ENCODE measurements at regions not wholly inside any gene's neighbourhood (a gene's known extent, or its start where the extent isn't known, plus 50 kb on each side); places are given as distances from the start of the nearest gene placed in this dataset.

DNA sequence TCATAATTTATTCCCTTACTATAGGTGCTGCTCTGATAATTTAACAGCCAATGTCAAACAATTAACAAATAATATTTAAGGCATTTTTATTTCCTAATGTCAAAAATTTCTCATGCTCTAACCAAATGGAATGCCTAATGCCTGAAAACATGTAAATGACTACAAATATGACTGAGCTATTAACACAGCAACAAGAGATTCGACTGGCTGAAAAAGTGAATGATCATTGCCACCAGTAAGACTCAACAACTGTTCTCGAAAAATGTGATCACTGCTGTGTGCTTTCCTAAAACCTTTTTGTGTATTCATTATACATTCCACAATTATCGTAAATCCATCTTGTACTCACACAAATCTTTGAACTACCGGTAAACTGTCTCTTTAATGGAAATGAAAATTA lies 118.7 kb downstream of the NPY start:
- WGBS, 2 donors, result 80 to 92% methylated on average over 4 of the region's 4 CpGs
- TF ChIP-seq, protein P1, sequence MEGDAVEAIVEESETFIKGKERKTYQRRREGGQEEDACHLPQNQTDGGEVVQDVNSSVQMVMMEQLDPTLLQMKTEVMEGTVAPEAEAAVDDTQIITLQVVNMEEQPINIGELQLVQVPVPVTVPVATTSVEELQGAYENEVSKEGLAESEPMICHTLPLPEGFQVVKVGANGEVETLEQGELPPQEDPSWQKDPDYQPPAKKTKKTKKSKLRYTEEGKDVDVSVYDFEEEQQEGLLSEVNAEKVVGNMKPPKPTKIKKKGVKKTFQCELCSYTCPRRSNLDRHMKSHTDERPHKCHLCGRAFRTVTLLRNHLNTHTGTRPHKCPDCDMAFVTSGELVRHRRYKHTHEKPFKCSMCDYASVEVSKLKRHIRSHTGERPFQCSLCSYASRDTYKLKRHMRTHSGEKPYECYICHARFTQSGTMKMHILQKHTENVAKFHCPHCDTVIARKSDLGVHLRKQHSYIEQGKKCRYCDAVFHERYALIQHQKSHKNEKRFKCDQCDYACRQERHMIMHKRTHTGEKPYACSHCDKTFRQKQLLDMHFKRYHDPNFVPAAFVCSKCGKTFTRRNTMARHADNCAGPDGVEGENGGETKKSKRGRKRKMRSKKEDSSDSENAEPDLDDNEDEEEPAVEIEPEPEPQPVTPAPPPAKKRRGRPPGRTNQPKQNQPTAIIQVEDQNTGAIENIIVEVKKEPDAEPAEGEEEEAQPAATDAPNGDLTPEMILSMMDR (IDR thresholded peaks at IDR 0.05), result no peak
- TF ChIP-seq POLR2A (IDR thresholded peaks at IDR 0.05), result no peak
- no peaks in the 10 kb centered on the region for H3K9me3 ChIP-seq
- DNase-seq, result no peak
- no peak overlapping the region for H3K4me3 ChIP-seq (replicated peaks in 1 of 3)
- intact Hi-C loops (cut with DNase I), result loop anchor here (5.0 kb wide), 1 partner anchor 260 kb away; no protein-coding TSS in a partner anchor
- no peaks in the 10 kb centered on the region for H3K36me3 ChIP-seq
- no peak overlapping the region for H3K27ac ChIP-seq
- no peaks in the 10 kb centered on the region for H3K4me1 ChIP-seq
- no peaks in the 10 kb centered on the region for H3K27me3 ChIP-seq

DNA sequence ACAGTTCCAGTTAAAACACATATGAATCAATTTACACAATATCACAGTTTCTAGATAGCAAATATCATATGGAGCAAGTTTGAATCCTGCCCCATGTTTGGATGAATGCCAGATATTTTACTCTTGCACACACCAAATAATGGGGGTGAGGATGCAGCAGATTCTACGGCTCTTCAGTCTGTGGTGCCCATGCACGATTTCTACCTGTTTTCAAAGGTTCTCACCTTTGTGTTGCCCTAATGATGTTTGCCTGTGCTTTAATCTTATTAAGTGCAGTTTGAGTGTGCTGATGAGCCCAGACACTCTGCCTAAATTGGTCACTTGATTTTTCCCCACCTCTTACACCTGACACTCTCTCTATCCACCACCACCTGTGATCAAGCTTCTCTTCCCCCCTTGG lies 119.6 kb downstream of the NPY start:
- no peak for TF ChIP-seq POLR2A (IDR thresholded peaks at IDR 0.05)
- TF ChIP-seq, protein P1 (IDR thresholded peaks at IDR 0.05), result no peak
- 81 to 89% methylated on average over 2 of the region's 2 CpGs for WGBS, 2 donors
- Histone ChIP-seq H3K9me3 (no peaks in the 10 kb centered on the region), H3K4me1 (no peaks in the 10 kb centered on the region), H3K27ac (no peak overlapping the region), H3K27me3 (no peaks in the 10 kb centered on the region), H3K36me3 (no peaks in the 10 kb centered on the region), H3K4me3 (replicated peaks in 1 of 3) (no peak overlapping the region)
- intact Hi-C loops (cut with DNase I), result loop anchor here (5.0 kb wide), 1 partner anchor 259 kb away; no protein-coding TSS in a partner anchor
- no peak for DNase-seq

DNA sequence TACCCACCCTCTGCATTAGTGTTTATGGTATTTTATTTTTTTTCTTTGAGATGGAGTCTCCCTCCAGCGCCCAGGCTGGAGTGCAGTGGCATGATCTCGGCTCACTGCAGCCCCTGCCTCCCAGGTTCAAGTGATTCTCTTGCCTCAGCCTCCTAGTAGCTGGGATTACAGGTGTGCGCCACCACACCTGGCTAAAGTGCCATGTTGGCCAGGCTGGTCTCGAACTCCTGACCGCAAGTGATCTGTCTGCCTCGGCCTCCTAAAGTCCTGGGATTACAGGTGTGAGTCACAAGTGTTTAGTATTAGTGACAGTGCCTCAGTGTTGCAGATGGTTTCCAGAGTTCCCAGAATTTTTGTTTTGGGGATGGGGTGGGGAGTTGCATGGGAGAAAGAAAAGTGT lies 120.3 kb downstream of the NPY start:
- Histone ChIP-seq H3K36me3 (no peaks in the 10 kb centered on the region), H3K27me3 (no peaks in the 10 kb centered on the region), H3K4me3 (replicated peaks in 1 of 3) (no peak overlapping the region), H3K9me3 (no peaks in the 10 kb centered on the region), H3K4me1 (no peaks in the 10 kb centered on the region), H3K27ac (no peak overlapping the region)
- no peak for DNase-seq
- intact Hi-C loops (cut with DNase I), result loop anchor here (5.0 kb wide), 1 partner anchor 258 kb away; no protein-coding TSS in a partner anchor
- TF ChIP-seq POLR2A (IDR thresholded peaks at IDR 0.05), result no peak
- TF ChIP-seq, protein P1 (IDR thresholded peaks at IDR 0.05), result no peak
- WGBS, 2 donors, result 91 to 95% methylated on average over 6 of the region's 6 CpGs

DNA sequence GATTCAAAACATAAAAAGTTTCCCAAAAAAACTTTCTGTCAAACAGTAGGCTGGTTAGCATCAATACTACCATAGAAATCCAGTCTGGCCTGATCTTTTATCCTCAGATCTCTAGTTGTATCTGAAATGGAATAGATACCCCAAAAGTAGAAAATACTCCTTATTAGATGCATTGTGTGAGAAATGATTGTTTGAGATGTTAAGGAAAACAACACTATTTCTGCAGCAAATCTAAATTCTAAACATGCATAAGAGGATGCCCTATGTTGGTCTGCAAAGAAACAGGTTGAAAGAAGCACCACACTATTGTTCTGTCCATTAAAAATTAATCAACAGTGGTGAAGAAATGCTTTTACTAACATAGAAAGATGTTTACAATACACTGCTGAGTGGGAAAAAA lies 121.0 kb downstream of the NPY start:
- intact Hi-C loops (cut with DNase I), result no loop called here
- Histone ChIP-seq H3K4me3 (replicated peaks in 1 of 3) (no peak overlapping the region), H3K36me3 (no peaks in the 10 kb centered on the region), H3K27me3 (no peaks in the 10 kb centered on the region), H3K27ac (no peak overlapping the region), H3K4me1 (no peaks in the 10 kb centered on the region), H3K9me3 (no peaks in the 10 kb centered on the region)
- DNase-seq, result no peak
- TF ChIP-seq, protein P1 (IDR thresholded peaks at IDR 0.05), result no peak
- TF ChIP-seq POLR2A (IDR thresholded peaks at IDR 0.05), result no peak

DNA sequence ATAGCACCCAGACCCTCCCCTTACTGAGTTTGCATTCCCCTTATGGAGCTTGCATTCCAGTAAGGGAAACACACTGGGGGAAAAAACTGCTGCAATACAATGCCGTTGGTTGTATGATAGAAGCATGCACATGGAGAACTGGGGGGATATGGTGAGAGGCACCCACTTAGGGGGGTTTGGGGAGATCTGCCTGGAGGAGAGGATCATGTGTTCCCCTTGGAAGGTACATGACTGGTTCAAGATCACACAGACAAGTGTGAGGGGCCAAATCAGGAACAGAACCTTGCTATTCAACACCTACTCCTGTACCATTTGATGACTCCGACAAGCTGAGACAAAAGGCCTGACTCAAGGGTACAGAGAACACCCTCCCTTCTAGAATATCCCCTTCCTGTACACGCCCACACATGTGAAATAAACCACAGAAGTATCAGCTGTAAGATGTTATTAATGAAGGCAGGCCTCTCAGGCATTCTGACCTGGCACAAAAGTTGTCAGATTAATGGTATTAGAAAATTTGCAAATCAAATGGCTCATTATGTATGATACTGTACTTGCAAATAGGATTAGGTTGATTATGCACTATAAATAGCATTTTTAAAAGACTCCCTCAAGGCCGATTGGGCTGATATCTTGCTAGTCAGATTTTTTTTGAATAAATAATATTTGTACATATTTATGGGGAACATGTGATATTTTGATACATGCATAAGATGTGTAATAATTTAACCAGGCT lies 122.2 kb downstream of the NPY start:
- Histone ChIP-seq H3K9me3 (no peaks in the 10 kb centered on the region), H3K27ac (no peak overlapping the region), H3K27me3 (no peaks in the 10 kb centered on the region), H3K4me3 (replicated peaks in 1 of 3) (no peak overlapping the region), H3K36me3 (no peaks in the 10 kb centered on the region), H3K4me1 (no peaks in the 10 kb centered on the region)
- no peak for TF ChIP-seq POLR2A (IDR thresholded peaks at IDR 0.05)
- TF ChIP-seq, protein P1 (IDR thresholded peaks at IDR 0.05), result no peak
- no peak for DNase-seq
- 70 to 82% methylated on average over 4 of the region's 4 CpGs for WGBS, 2 donors
- intact Hi-C loops (cut with DNase I), result no loop called here

Measured in thyroid gland (tissue), 4 donors.